Sigmoid colon (tissue), 4 donors: ENCODE measurements at regions not wholly inside any gene's neighbourhood (a gene's known extent, or its start where the extent isn't known, plus 50 kb on each side); places are given as distances from the start of the nearest gene placed in this dataset.

Experiments used
- CTCF ChIP-seq, 4 experiments: fragments of 450-650 bp in 3 of 4; fragments of 200-600 bp in 1 of 4; IDR thresholded peaks; one replicate each; pipeline ENCODE4 v1.5.1; 2016 to 2019; ENCODE audit warnings: antibody characterized with exemption in 4 of 4, mild to moderate bottlenecking in 3 of 4, moderate library complexity in 2 of 4
- EP300 ChIP-seq, 4 donors: sonication (generic); formaldehyde crosslinking; IDR thresholded peaks; one replicate each; pipeline ENCODE4 v1.6.1; 2017; ENCODE audit warnings: antibody characterized with exemption in 4 of 4
- POLR2A ChIP-seq, 2 donors: fragments of 450-650 bp; IDR thresholded peaks; one replicate each; pipeline ENCODE4 v1.6.1; 2016; ENCODE audit warnings: antibody characterized with exemption in 2 of 2, mild to moderate bottlenecking in 2 of 2, moderate library complexity in 2 of 2
- POLR2AphosphoS5 ChIP-seq, 4 donors: sonication (generic); formaldehyde crosslinking; IDR thresholded peaks; one replicate each; pipeline ENCODE4 v1.6.1; 2017; ENCODE audit warnings: antibody characterized with exemption in 4 of 4

GRCh38 chr2:20541651-20542050, 94.8 kb downstream of the RHOB start:
- TF ChIP-seq CTCF (IDR thresholded peaks at IDR 0.05) (no peak), POLR2A (IDR thresholded peaks at IDR 0.05) (no peak), EP300 (IDR thresholded peaks at IDR 0.05) (no peak), POLR2AphosphoS5 (IDR thresholded peaks at IDR 0.05) (no peak)
